ENCODE measurements at regions not wholly inside any gene's neighbourhood (a gene's known extent, or its start where the extent isn't known, plus 50 kb on each side); places are given as distances from the start of the nearest gene placed in this dataset.

DNA sequence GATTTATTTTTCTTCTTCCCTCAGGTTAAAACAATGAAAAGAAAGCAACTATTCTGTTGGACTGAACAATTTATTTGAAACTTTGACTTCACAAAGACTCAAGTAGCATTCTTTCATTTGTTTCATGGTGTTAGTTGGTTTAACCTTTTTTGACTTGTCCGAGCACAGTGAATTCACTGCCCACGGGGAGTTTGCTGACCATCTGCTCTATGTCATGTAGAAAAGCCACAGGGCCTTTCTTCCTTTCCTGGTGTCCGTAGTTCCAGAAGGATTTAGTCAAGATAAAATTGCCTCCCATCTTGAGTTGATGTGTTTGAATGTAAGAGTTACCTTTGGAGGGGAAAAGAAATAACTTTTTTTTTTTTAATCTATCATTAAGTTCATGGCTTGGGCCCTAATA lies 55.1 kb upstream of the ZNF608 start:
- TF ChIP-seq, protein P1, sequence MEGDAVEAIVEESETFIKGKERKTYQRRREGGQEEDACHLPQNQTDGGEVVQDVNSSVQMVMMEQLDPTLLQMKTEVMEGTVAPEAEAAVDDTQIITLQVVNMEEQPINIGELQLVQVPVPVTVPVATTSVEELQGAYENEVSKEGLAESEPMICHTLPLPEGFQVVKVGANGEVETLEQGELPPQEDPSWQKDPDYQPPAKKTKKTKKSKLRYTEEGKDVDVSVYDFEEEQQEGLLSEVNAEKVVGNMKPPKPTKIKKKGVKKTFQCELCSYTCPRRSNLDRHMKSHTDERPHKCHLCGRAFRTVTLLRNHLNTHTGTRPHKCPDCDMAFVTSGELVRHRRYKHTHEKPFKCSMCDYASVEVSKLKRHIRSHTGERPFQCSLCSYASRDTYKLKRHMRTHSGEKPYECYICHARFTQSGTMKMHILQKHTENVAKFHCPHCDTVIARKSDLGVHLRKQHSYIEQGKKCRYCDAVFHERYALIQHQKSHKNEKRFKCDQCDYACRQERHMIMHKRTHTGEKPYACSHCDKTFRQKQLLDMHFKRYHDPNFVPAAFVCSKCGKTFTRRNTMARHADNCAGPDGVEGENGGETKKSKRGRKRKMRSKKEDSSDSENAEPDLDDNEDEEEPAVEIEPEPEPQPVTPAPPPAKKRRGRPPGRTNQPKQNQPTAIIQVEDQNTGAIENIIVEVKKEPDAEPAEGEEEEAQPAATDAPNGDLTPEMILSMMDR (IDR thresholded peaks at IDR 0.05): no peak
- no peak for TF ChIP-seq RFX5 (IDR thresholded peaks at IDR 0.05)
- no peak for TF ChIP-seq PHF8 (IDR thresholded peaks at IDR 0.05; ENCODE audit: borderline replicate concordance, low read depth)
- TF ChIP-seq RNF2 (IDR thresholded peaks at IDR 0.05; ENCODE audit: borderline replicate concordance, low read depth): no peak
- TF ChIP-seq ZSCAN20 (CRISPR knock-in tag; IDR thresholded peaks at IDR 0.05): no peak
- no peak for TF ChIP-seq EP300 (IDR thresholded peaks at IDR 0.05)
- TF ChIP-seq BHLHE40 (IDR thresholded peaks at IDR 0.05; ENCODE audit: low read depth, low read length): no peak
- no peak for TF ChIP-seq ESRRA (IDR thresholded peaks at IDR 0.05; ENCODE audit: borderline replicate concordance, low read length)
- no peak for TF ChIP-seq EHF (CRISPR knock-in tag; IDR thresholded peaks at IDR 0.05)
- TF ChIP-seq, protein P2, sequence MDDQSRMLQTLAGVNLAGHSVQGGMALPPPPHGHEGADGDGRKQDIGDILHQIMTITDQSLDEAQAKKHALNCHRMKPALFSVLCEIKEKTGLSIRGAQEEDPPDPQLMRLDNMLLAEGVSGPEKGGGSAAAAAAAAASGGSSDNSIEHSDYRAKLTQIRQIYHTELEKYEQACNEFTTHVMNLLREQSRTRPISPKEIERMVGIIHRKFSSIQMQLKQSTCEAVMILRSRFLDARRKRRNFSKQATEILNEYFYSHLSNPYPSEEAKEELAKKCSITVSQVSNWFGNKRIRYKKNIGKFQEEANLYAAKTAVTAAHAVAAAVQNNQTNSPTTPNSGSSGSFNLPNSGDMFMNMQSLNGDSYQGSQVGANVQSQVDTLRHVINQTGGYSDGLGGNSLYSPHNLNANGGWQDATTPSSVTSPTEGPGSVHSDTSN (IDR thresholded peaks at IDR 0.05): no peak
- no peak for TF ChIP-seq CHD4 (IDR thresholded peaks at IDR 0.05; ENCODE audit: borderline replicate concordance)
- no peak for TF ChIP-seq KDM1A (IDR thresholded peaks at IDR 0.05; ENCODE audit: low read depth)
- no peak for TF ChIP-seq EHMT2 (IDR thresholded peaks at IDR 0.05; ENCODE audit: low read depth)
- no peak for TF ChIP-seq POLR2A (IDR thresholded peaks at IDR 0.05; ENCODE audit: low read length)
